ENCODE measurements at regions not wholly inside any gene's neighbourhood (a gene's known extent, or its start where the extent isn't known, plus 50 kb on each side); places are given as distances from the start of the nearest gene placed in this dataset.

DNA sequence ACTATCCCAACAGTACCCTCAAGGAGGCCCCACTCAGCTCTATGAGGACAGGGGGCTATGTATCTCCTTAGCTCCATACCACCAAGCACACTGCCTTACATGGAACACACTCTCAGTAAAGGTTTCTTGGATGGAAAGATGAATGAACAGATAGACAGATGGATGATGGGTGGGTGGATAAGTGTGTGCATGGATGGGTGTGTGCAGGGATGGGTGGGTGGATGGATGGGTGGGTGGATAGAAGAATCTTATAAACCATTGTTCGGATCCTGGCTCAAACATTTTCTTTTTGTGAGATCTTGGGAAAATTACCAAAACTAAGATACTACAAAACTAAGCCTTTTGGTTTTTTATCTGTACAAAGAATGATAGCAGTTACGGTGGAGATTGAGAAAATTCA, 111.0 kb upstream of the NFIA start:
- TF ChIP-seq YY1 (IDR thresholded peaks at IDR 0.05; ENCODE audit: insufficient read depth, insufficient read length) (no peak), ZNF274 (IDR thresholded peaks at IDR 0.05; ENCODE audit: low read depth, low read length) (no peak), SUZ12 (IDR thresholded peaks at IDR 0.05; ENCODE audit: extremely low read depth, insufficient read depth, insufficient read length) (no peak)
